ENCODE measurements at regions not wholly inside any gene's neighbourhood (a gene's known extent, or its start where the extent isn't known, plus 50 kb on each side); places are given as distances from the start of the nearest gene placed in this dataset.

GRCh38 chr7:34552502-34552901 lies 105.5 kb upstream of the NPSR1 start:
- ATAC-seq = no peak
- POLR2A ChIA-PET = no interaction called here
- intact Hi-C loops (cut with micrococcal nuclease) = no loop called here

More at GRCh38 chr7:34552502-34552901, 105.5 kb upstream of the NPSR1 start:
- Histone ChIP-seq H3K9ac (ENCODE audit: low read length) (no peak overlapping the region), H3K9me2 (ENCODE audit: insufficient read depth) (no peaks in the 10 kb centered on the region), H3K79me2 (ENCODE audit: insufficient read depth, low read length) (no peaks in the 10 kb centered on the region), H3K4me1 (ENCODE audit: control insufficient read depth in 1 of 2, insufficient read depth in 2 of 2, low read length in 2 of 2) (no peaks in the 10 kb centered on the region), H3K27ac (ENCODE audit: low read depth, low read length) (no peak overlapping the region), H3K9me3 (ENCODE audit: control insufficient read depth in 1 of 2, insufficient read depth in 1 of 2, low read depth in 1 of 2, low read length in 2 of 2) (0 out of 4 replicates have a peak, but pooled peaks cover 0 to 4% of the 10 kb centered on the region in 2 experiments), H4K20me1 (ENCODE audit: insufficient read depth) (no peaks in the 10 kb centered on the region), H3K27me3 (ENCODE audit: insufficient read depth, low read length) (no peaks in the 10 kb centered on the region), H3K4me2 (ENCODE audit: low read length) (no peak overlapping the region), H2AFZ (ENCODE audit: low read depth, low read length, poor library complexity, severe bottlenecking) (no peak overlapping the region), H3K4me3 (replicated peaks in 1 of 2; ENCODE audit: low read depth in 1 of 2, low read length in 2 of 2) (no peak overlapping the region), H3K36me3 (ENCODE audit: control insufficient read depth in 1 of 2, insufficient read depth in 2 of 2, low read length in 2 of 2) (no peaks in the 10 kb centered on the region)
- DNase-seq (ENCODE audit: low read depth, low spot score) = no peak
- ChIA-PET CTCF (no interaction called here), RAD21 (ENCODE audit: low non-redundant PET in 1 of 2, low total read pairs in 2 of 2, uncharacterized antibody in 2 of 2, unreplicated experiment in 2 of 2) (no interaction called here)
- BruUV-seq (replicated peaks) = no TSS peak
- TF ChIP-seq SRF (IDR thresholded peaks at IDR 0.05; ENCODE audit: low read depth) (no peak), EZH2phosphoT487 (IDR thresholded peaks at IDR 0.05; ENCODE audit: borderline replicate concordance) (no peak), MAX (IDR thresholded peaks at IDR 0.05) (no peak), ZFX (IDR thresholded peaks at IDR 0.05) (no peak), POLR2A (IDR thresholded peaks at IDR 0.05; ENCODE audit: borderline replicate concordance, extremely low read depth, insufficient read depth, insufficient read length) (no peak), RAD21 (IDR thresholded peaks at IDR 0.05; ENCODE audit: low read depth) (no peak), ELF1 (IDR thresholded peaks at IDR 0.05; ENCODE audit: borderline replicate concordance, low read depth) (no peak), POLR2AphosphoS5 (IDR thresholded peaks at IDR 0.05; ENCODE audit: low read depth, low read length) (no peak), ZBTB33 (IDR thresholded peaks at IDR 0.05; ENCODE audit: extremely low read depth, insufficient replicate concordance, low read length) (no peak), EGR1 (IDR thresholded peaks at IDR 0.05; ENCODE audit: low read depth) (no peak), SP1 (IDR thresholded peaks at IDR 0.05; ENCODE audit: low read depth) (no peak), JUND (IDR thresholded peaks at IDR 0.05) (no peak), ZNF274 (IDR thresholded peaks at IDR 0.05; ENCODE audit: low read depth, low read length) (no peak), FOSL1 (IDR thresholded peaks at IDR 0.05; ENCODE audit: low read depth) (no peak), CTCF (IDR thresholded peaks at IDR 0.05 in 2 of 3, conservative IDR thresholded peaks at IDR 0.05 in 1 of 3; ENCODE audit: borderline replicate concordance in 1 of 3, insufficient read depth in 1 of 3, low read depth in 2 of 3, low read length in 2 of 3) (no peak), CBX3 (IDR thresholded peaks at IDR 0.05; ENCODE audit: low read depth) (no peak), REST (IDR thresholded peaks at IDR 0.05; ENCODE audit: low read depth) (no peak), YY1 (IDR thresholded peaks at IDR 0.05; ENCODE audit: extremely low read depth, insufficient replicate concordance, low read depth, low read length) (no peak)
